ENCODE measurements at regions not wholly inside any gene's neighbourhood (a gene's known extent, or its start where the extent isn't known, plus 50 kb on each side); places are given as distances from the start of the nearest gene placed in this dataset.

DNA sequence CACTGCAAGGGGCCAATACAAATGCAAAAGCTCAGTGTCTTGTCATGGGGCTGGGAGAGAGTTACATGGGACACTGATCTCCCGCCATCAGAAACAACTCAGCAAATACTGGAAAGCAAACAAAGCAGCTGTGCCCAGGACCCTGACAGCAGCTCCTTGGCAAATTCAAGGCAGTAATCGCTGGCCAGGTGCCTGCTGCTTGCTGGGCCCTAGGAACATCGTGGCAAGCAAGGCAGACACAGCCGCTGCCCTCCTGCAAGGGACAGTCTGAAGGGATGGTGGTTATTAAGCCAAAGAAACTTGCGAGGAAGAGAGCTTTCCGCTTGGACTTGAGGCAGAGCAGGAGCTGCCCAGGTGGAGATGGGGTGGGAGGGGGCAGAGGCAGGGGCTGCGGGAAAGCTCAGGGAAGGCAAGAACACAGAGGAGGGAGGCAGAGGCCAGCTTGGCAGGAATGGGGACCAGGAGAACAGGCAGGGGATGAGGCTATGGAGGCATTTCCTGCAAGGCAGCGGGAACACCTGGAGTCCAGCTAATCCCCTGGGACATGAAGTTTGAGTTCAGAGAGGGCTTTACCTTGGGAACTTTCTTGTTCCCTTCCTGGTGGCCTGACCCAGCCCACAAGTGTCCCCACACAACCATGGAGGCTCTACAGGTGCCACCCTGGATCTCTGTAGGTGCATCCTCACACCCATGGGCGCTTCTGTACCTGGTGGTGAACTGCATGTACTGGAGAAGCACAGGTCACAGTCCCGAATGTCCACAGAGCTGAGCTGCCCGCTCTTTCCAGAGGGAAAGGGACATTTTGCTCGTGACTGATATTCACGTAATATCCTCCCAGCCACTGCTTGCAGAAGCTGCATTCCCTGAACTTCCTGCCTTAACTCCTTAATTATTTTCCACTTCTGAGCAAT is 78.7 kb upstream of the ATP2B2 start:
- no peak for TF ChIP-seq CTCF (IDR thresholded peaks at IDR 0.05; ENCODE audit: insufficient read depth, low read length, severe bottlenecking)
- Histone ChIP-seq H3K27me3 (ENCODE audit: control insufficient read depth, insufficient read depth, low read length) (peaks cover 2% of the 10 kb centered on the region), H3K36me3 (ENCODE audit: control insufficient read depth, insufficient read depth, low read length) (no peaks in the 10 kb centered on the region), H3K4me3 (ENCODE audit: low read depth, low read length) (no peak overlapping the region)
- no peak for FAIRE-seq
- DNase-seq (ENCODE audit: low read depth) = no peak

DNA sequence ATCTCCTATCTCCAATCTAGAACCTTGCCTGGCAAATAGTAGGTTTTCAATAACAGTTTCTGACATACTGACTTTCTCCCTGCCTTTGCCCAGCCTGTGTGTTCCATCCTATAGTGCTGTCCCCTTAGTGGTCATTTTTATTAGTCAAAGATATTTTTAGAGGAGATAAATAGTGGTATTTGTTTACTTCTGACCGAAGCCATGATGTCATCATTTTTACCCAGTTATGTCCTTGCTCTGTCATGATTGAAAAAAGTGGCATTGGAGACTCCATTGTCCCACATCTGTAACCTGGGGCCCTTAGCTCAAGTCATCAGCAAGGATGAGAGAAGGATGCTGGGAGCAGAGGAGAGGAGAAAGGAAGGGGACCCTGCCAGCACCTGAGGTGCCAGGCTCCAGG is 80.6 kb upstream of the ATP2B2 start:
- Histone ChIP-seq H3K36me3 (ENCODE audit: control insufficient read depth, insufficient read depth, low read length) (no peaks in the 10 kb centered on the region), H3K4me3 (ENCODE audit: low read depth, low read length) (no peak overlapping the region), H3K27me3 (ENCODE audit: control insufficient read depth, insufficient read depth, low read length) (peaks cover 2% of the 10 kb centered on the region)
- DNase-seq (ENCODE audit: low read depth) (no peak), FAIRE-seq (no peak)
- no peak for TF ChIP-seq CTCF (IDR thresholded peaks at IDR 0.05; ENCODE audit: insufficient read depth, low read length, severe bottlenecking)

DNA sequence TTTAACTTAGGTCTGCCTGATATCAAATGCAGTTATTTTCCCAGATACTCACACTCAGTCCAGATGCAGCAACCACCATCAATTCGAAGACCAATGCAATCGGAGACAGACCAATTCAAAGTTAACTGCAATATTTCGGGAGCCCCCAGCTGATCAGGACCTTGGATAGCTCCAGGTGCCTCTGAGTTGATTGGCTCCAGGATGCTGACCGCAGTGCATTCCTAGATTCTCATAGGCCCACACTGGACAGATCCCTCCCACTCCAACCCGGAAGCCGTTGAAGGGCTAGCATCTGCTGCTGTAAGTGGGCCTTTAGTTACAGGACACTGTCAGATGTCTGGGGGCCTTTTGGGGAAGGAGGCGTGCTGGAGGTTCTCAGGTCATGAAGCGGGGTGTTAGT is 89.5 kb upstream of the ATP2B2 start:
- TF ChIP-seq CTCF (IDR thresholded peaks at IDR 0.05; ENCODE audit: insufficient read depth, low read length, severe bottlenecking) = no peak
- DNase-seq (ENCODE audit: low read depth) (peak; percentile 42), FAIRE-seq (no peak)
- H3K27me3 ChIP-seq (ENCODE audit: control insufficient read depth, insufficient read depth, low read length) = no peaks in the 10 kb centered on the region
- no peaks in the 10 kb centered on the region for H3K36me3 ChIP-seq (ENCODE audit: control insufficient read depth, insufficient read depth, low read length)
- no peak overlapping the region for H3K4me3 ChIP-seq (ENCODE audit: low read depth, low read length)

DNA sequence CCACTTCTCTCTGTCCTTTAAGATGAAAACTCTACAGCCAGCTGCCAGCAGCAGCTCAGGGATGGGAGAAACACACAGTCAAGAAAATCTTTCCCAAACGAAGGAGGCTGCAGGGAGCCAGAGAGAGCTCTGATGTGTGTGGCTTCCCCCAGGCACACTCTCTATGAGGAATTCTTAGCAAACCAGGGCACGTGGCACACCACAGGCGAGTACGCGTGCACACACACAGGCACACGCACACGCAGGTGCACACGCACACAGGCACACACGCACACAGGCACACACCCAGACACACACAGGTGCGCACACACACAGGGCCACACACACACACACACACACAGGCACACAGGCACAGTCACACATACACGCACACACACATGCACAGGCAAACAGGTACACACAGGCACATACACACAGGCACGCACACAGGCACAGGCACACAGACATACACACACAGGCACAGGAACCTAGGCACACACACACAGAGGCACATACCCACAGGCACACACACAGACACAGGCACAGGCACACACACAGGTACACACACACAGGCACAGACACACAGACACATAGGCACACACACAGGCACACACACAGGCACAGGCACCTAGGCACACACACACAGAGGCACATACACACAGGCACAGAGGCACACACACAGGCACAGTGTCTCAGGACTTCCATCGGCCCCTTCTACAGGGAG is 91.5 kb upstream of the ATP2B2 start:
- peak; percentile 28 for FAIRE-seq
- no peak overlapping the region for H3K4me3 ChIP-seq (ENCODE audit: low read depth, low read length)

GRCh38 chr3:10597733-10598132 is 92.3 kb upstream of the ATP2B2 start:
- H3K27me3 ChIP-seq (ENCODE audit: control insufficient read depth, insufficient read depth, low read length) = no peaks in the 10 kb centered on the region
- no peak overlapping the region for H3K4me3 ChIP-seq (ENCODE audit: low read depth, low read length)
- DNase-seq (ENCODE audit: low read depth) (no peak), FAIRE-seq (no peak)
- TF ChIP-seq CTCF (IDR thresholded peaks at IDR 0.05; ENCODE audit: insufficient read depth, low read length, severe bottlenecking) = no peak
- H3K36me3 ChIP-seq (ENCODE audit: control insufficient read depth, insufficient read depth, low read length) = no peaks in the 10 kb centered on the region

More for the DNA sequence above, 91.5 kb upstream of the ATP2B2 start:
- no peak for TF ChIP-seq CTCF (IDR thresholded peaks at IDR 0.05; ENCODE audit: insufficient read depth, low read length, severe bottlenecking)
- Histone ChIP-seq H3K36me3 (ENCODE audit: control insufficient read depth, insufficient read depth, low read length) (no peaks in the 10 kb centered on the region), H3K27me3 (ENCODE audit: control insufficient read depth, insufficient read depth, low read length) (no peaks in the 10 kb centered on the region)
- DNase-seq (ENCODE audit: low read depth) = no peak

Data from bronchial epithelial cell (primary cell).